ENCODE measurements at regions not wholly inside any gene's neighbourhood (a gene's known extent, or its start where the extent isn't known, plus 50 kb on each side); places are given as distances from the start of the nearest gene placed in this dataset.

- DNase-seq (ENCODE audit: low spot score): no peak
- in situ Hi-C loops (cut with MboI; ENCODE audit: low pct_unique_long_range_greater_than_20kb, low sequenced_read_pairs, unreplicated experiment): no loop called here
- TF ChIP-seq, protein P1, sequence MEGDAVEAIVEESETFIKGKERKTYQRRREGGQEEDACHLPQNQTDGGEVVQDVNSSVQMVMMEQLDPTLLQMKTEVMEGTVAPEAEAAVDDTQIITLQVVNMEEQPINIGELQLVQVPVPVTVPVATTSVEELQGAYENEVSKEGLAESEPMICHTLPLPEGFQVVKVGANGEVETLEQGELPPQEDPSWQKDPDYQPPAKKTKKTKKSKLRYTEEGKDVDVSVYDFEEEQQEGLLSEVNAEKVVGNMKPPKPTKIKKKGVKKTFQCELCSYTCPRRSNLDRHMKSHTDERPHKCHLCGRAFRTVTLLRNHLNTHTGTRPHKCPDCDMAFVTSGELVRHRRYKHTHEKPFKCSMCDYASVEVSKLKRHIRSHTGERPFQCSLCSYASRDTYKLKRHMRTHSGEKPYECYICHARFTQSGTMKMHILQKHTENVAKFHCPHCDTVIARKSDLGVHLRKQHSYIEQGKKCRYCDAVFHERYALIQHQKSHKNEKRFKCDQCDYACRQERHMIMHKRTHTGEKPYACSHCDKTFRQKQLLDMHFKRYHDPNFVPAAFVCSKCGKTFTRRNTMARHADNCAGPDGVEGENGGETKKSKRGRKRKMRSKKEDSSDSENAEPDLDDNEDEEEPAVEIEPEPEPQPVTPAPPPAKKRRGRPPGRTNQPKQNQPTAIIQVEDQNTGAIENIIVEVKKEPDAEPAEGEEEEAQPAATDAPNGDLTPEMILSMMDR (IDR thresholded peaks at IDR 0.05; ENCODE audit: extremely low read depth, insufficient read depth, missing control alignments): no peak
These were observed 164.8 kb downstream of the AACS start for GRCh38 chr12:125229878-125230530.

DNA sequence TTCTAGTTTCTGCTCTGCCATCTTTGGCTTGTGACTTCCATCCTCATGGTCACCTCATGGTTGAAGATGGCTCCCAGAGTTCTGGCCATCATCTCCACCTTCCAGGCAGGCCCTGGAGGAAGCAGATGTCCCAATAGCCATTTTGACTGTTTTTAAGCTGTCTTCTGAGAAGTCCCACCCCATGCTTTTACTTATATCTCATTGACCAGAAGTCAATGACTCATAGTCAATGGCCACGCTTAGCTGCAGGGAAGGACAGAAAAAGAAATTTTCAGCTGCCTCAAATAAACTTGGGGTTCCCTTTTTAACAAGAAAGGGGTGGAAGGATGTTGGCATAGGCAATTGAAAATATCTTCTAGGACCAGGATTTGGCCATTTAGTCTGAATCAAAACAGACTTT is 168.1 kb downstream of the AACS start:
- TF ChIP-seq, protein P1 (IDR thresholded peaks at IDR 0.05; ENCODE audit: extremely low read depth, insufficient read depth, missing control alignments): no peak
- no peak for DNase-seq (ENCODE audit: low spot score)
- in situ Hi-C loops (cut with MboI; ENCODE audit: low pct_unique_long_range_greater_than_20kb, low sequenced_read_pairs, unreplicated experiment): no loop called here

- TF ChIP-seq, protein P1 (IDR thresholded peaks at IDR 0.05; ENCODE audit: extremely low read depth, insufficient read depth, missing control alignments): no peak
- in situ Hi-C loops (cut with MboI; ENCODE audit: low pct_unique_long_range_greater_than_20kb, low sequenced_read_pairs, unreplicated experiment): no loop called here
- DNase-seq (ENCODE audit: low spot score): no peak
These were observed 174.3 kb downstream of the AACS start for GRCh38 chr12:125239563-125239962.

GRCh38 chr12:125240717-125241116 is 175.5 kb downstream of the AACS start:
- in situ Hi-C loops (cut with MboI; ENCODE audit: low pct_unique_long_range_greater_than_20kb, low sequenced_read_pairs, unreplicated experiment): no loop called here
- DNase-seq (ENCODE audit: low spot score): no peak
- TF ChIP-seq, protein P1 (IDR thresholded peaks at IDR 0.05; ENCODE audit: extremely low read depth, insufficient read depth, missing control alignments): no peak

DNA sequence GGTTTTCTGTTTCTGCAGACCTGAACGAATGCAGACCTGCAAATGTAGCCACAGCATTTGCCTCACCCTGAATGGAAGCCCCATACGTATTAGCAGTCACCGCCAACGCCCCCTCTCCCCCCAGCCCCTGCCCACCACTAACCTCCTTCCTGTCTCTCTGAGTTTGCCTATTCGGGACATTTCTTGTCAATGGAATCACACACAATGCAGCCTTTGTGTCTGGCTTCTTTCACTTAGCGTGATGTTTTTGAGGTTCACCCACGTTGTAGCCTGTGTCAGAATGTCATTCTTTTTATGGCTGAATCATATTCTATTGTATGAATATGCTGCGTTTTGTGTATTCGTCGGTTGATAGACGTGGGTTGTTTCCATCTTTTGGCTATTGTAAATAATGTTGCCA is 178.6 kb downstream of the AACS start:
- TF ChIP-seq, protein P1 (IDR thresholded peaks at IDR 0.05; ENCODE audit: extremely low read depth, insufficient read depth, missing control alignments): no peak
- DNase-seq (ENCODE audit: low spot score): no peak
- in situ Hi-C loops (cut with MboI; ENCODE audit: low pct_unique_long_range_greater_than_20kb, low sequenced_read_pairs, unreplicated experiment): no loop called here

DNA sequence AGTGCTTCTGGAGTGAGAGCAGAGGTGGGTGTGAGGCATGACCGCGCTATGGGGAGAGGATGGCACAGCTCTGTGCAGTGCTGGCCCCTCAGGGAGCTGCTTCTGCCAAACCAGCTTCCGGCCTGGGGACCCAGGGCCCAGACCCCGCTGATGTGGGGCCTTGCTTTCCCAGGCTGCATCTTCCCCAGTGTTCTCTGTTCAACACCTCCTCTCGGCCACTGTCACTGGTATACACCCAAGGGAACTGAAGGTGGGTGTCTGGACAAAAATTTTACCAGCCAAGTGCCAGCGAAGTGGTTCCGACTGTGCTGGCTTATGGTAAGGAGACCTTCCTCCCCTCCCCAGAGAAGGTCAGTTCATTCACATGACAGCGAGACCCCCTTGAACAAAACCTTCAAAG is 179.1 kb downstream of the AACS start:
- in situ Hi-C loops (cut with MboI; ENCODE audit: low pct_unique_long_range_greater_than_20kb, low sequenced_read_pairs, unreplicated experiment): no loop called here
- no peak for DNase-seq (ENCODE audit: low spot score)
- TF ChIP-seq, protein P1 (IDR thresholded peaks at IDR 0.05; ENCODE audit: extremely low read depth, insufficient read depth, missing control alignments): no peak

Measured in GM13977 (cell line).